ENCODE measurements at regions not wholly inside any gene's neighbourhood (a gene's known extent, or its start where the extent isn't known, plus 50 kb on each side); places are given as distances from the start of the nearest gene placed in this dataset.

GRCh38 chr17:52276381-52277008 is 118.0 kb upstream of the CA10 start (continued):
- no peak for TF ChIP-seq SNAPC4 (CRISPR knock-in tag; IDR thresholded peaks at IDR 0.05)
- TF ChIP-seq ZNF83 (CRISPR knock-in tag; IDR thresholded peaks at IDR 0.05; ENCODE audit: borderline replicate concordance), result no peak
- TF ChIP-seq FOXK1 (CRISPR knock-in tag; IDR thresholded peaks at IDR 0.05; ENCODE audit: borderline replicate concordance, low read depth), result no peak

GRCh38 chr17:52271781-52272180 is 113.3 kb upstream of the CA10 start:
- intact Hi-C loops (cut with micrococcal nuclease; ENCODE audit: unreplicated experiment), result no loop called here
- no peaks in the 10 kb centered on the region for H3K27me3 ChIP-seq (ENCODE audit: control insufficient read depth in 1 of 2, insufficient read depth in 2 of 2, low read length in 2 of 2)
- POLR2A ChIA-PET, result no interaction called here
- FAIRE-seq (no peak), ATAC-seq (no peak), DNase-seq (ENCODE audit: low spot score) (no peak)
- no peaks in the 10 kb centered on the region for H3K79me2 ChIP-seq (ENCODE audit: insufficient read depth, low read length)
- H3K9ac ChIP-seq (ENCODE audit: insufficient read depth, low read depth, low read length), result no peak overlapping the region
- H3K4me1 ChIP-seq (ENCODE audit: insufficient read depth, low read length), result no peaks in the 10 kb centered on the region
- no TSS peak for BruUV-seq (replicated peaks)
- peaks cover 21% of the 10 kb centered on the region for H3K9me3 ChIP-seq (ENCODE audit: low read length)
- in situ Hi-C loops (cut with HindIII; ENCODE audit: extremely low pct_ligation_motif_present, low pct_unique_long_range_greater_than_20kb), result no loop called here
- TF ChIP-seq ZNF503 (CRISPR knock-in tag; IDR thresholded peaks at IDR 0.05) (no peak), MBNL3 (CRISPR knock-in tag; conservative IDR thresholded peaks at IDR 0.05) (no peak), AKNA (CRISPR knock-in tag; IDR thresholded peaks at IDR 0.05; ENCODE audit: borderline replicate concordance) (no peak), ZBTB7B (CRISPR knock-in tag; IDR thresholded peaks at IDR 0.05) (no peak), ZNF484 (CRISPR knock-in tag; IDR thresholded peaks at IDR 0.05; ENCODE audit: borderline replicate concordance, low read depth) (no peak), ZFP62 (CRISPR knock-in tag; IDR thresholded peaks at IDR 0.05) (no peak)
- CTCF ChIA-PET (ENCODE audit: low intra/inter-chr PET ratio, low total read pairs), result no interaction called here
- no peak overlapping the region for H3K27ac ChIP-seq (ENCODE audit: extremely low read length, insufficient read depth, low read length)
- no peaks in the 10 kb centered on the region for H4K20me1 ChIP-seq (ENCODE audit: insufficient read depth, low read length)
- no peak overlapping the region for H2AFZ ChIP-seq (ENCODE audit: low read length)
- H3K36me3 ChIP-seq (replicated peaks in 1 of 2; ENCODE audit: control insufficient read depth in 1 of 2, insufficient read depth in 2 of 2, low read length in 2 of 2), result no peaks in the 10 kb centered on the region
- 0% methylated on average over 1 of the region's 1 CpG for WGBS (ENCODE audit: low lambda C conversion rate)
- no peak overlapping the region for H3K4me3 ChIP-seq (replicated peaks in 1 of 3; ENCODE audit: insufficient read depth in 1 of 3, low read depth in 2 of 3, low read length in 3 of 3)
- no peak overlapping the region for H3K4me2 ChIP-seq (ENCODE audit: low read depth, low read length)

Measured in HepG2 (cell line).